Karpas-422 (cell line): ENCODE measurements at regions not wholly inside any gene's neighbourhood (a gene's known extent, or its start where the extent isn't known, plus 50 kb on each side); places are given as distances from the start of the nearest gene placed in this dataset.

Experiments used
- DNase-seq: peaks from one replicate; pipeline ENCODE4 v3.0.0-alpha.2; 2015
- H2AFZ ChIP-seq: fragments of 200-600 bp; sonication (generic); 2 replicates; pipeline ENCODE4 v1.6.1; 2014; ENCODE audit warnings: antibody characterized with exemption, low read length, mixed read lengths
- H3K27ac ChIP-seq: fragments of 200-600 bp; sonication (generic); 2 replicates; pipeline ENCODE4 v1.5.1; 2014; ENCODE audit warnings: mild to moderate bottlenecking, low read length, moderate library complexity
- H3K27me3 ChIP-seq: fragments of 200-600 bp; sonication (generic); 2 replicates; pipeline ENCODE4 v1.6.1; 2014; ENCODE audit warnings: low read length, mixed read lengths
- H3K36me3 ChIP-seq: fragments of 200-600 bp; sonication (generic); 2 replicates; pipeline ENCODE4 v1.6.1; 2014; ENCODE audit warnings: low read length, mixed read lengths; ENCODE audit not compliant: insufficient read depth
- H3K4me1 ChIP-seq: fragments of 200-600 bp; sonication (generic); 2 replicates; pipeline ENCODE4 v1.6.1; 2014; ENCODE audit warnings: mild to moderate bottlenecking, low read length, mixed read lengths
- H3K4me2 ChIP-seq: fragments of 200-600 bp; sonication (generic); 2 replicates; pipeline ENCODE4 v1.6.1; 2014; ENCODE audit warnings: low read length, low read depth, mild to moderate bottlenecking; ENCODE audit not compliant: poor library complexity, severe bottlenecking
- H3K4me3 ChIP-seq: fragments of 200-600 bp; sonication (generic); 2 replicates; pipeline ENCODE4 v1.5.1; 2014; ENCODE audit warnings: mild to moderate bottlenecking, antibody characterized with exemption, low read length, mixed read lengths
- H3K79me2 ChIP-seq: fragments of 200-600 bp; sonication (generic); 2 replicates; pipeline ENCODE4 v1.6.1; 2014; ENCODE audit warnings: mild to moderate bottlenecking, low read length, mixed read lengths
- H3K9ac ChIP-seq: fragments of 200-600 bp; sonication (generic); 2 replicates; pipeline ENCODE4 v1.6.0; 2014; ENCODE audit warnings: low read length
- H3K9me2 ChIP-seq: fragments of 200-600 bp; sonication (generic), shearing (Covaris generic); replicated peaks from 2 replicates; pipeline ENCODE4 v1.6.0; 2014; ENCODE audit warnings: mild to moderate bottlenecking, low read length, moderate library complexity; ENCODE audit not compliant: insufficient read depth
- H3K9me3 ChIP-seq: fragments of 300-700, 200-600 bp; sonication (generic); 2 replicates; pipeline ENCODE4 v1.6.1; 2014; ENCODE audit warnings: low read length, mixed read lengths
- H4K20me1 ChIP-seq: fragments of 200-600 bp; sonication (generic); 2 replicates; pipeline ENCODE4 v1.6.1; 2014; ENCODE audit warnings: mild to moderate bottlenecking, antibody characterized with exemption, low read length, low read depth; ENCODE audit not compliant: insufficient read depth

DNA sequence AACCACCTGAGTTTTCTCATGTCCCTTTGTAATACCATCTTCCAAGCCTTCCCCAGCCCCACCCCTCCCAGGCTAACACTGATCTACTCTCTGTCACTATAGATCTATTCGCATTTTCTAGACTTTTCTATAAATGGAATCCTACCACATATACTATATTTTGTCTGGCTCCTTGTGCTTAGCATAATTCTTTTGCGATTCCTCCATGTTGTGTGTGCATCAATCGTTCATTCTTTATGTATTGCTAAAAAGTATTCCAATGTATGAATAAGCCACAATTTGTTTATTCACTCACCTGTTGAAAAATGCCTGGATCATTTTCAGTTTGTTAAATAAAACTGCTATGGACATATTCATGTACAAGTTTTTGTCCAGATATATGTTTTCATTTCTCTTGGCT is 66.7 kb upstream of the DPT start:
- H3K4me1 ChIP-seq: no peaks in the 10 kb centered on the region
- no peak overlapping the region for H3K4me3 ChIP-seq
- no peaks in the 10 kb centered on the region for H4K20me1 ChIP-seq
- H3K27me3 ChIP-seq: no peaks in the 10 kb centered on the region
- no peaks in the 10 kb centered on the region for H3K9me3 ChIP-seq
- no peak overlapping the region for H3K4me2 ChIP-seq
- no peak for DNase-seq
- H3K79me2 ChIP-seq: no peaks in the 10 kb centered on the region
- no peaks in the 10 kb centered on the region for H3K9me2 ChIP-seq
- H3K9ac ChIP-seq: no peak overlapping the region
- no peak overlapping the region for H3K27ac ChIP-seq
- H3K36me3 ChIP-seq: no peaks in the 10 kb centered on the region
- no peak overlapping the region for H2AFZ ChIP-seq

DNA sequence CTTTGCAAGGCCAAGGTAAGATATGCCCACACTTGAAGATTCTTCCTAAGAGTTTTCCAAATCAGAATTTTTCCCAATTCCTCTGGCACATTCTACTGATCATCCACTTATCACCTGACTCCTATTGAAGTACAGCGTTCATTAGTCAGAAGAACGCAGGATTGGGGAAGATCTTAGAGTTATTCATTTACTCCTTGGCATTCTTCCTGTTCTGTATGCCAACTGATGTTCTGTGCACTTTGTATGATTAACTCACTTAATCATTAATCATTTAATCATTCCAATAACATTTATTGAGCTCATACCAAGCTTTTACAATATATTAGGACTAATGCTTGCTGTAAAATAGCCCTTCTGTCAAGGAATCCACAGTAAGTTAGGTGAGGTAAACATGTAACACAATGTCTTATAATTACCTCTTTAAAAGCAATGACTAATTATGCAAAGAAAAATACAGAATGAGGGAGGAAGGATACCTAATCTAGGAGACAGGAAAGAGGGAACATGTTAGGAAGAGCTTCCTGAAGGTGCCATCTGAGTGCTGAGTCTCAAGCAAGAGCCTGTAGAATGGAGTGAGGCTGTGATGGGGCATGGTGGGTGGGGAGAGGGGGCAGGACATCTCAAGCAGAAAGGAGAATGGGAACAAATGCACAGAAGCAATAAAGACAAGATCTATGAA is 71.1 kb upstream of the DPT start:
- H4K20me1 ChIP-seq: no peaks in the 10 kb centered on the region
- no peak overlapping the region for H3K4me3 ChIP-seq
- no peaks in the 10 kb centered on the region for H3K4me1 ChIP-seq
- DNase-seq: no peak
- H3K9me2 ChIP-seq: no peaks in the 10 kb centered on the region
- no peak overlapping the region for H3K4me2 ChIP-seq
- H3K27me3 ChIP-seq: no peaks in the 10 kb centered on the region
- no peaks in the 10 kb centered on the region for H3K36me3 ChIP-seq
- no peak overlapping the region for H3K27ac ChIP-seq
- no peaks in the 10 kb centered on the region for H3K79me2 ChIP-seq
- no peak overlapping the region for H2AFZ ChIP-seq
- H3K9me3 ChIP-seq: no peaks in the 10 kb centered on the region
- no peak overlapping the region for H3K9ac ChIP-seq

DNA sequence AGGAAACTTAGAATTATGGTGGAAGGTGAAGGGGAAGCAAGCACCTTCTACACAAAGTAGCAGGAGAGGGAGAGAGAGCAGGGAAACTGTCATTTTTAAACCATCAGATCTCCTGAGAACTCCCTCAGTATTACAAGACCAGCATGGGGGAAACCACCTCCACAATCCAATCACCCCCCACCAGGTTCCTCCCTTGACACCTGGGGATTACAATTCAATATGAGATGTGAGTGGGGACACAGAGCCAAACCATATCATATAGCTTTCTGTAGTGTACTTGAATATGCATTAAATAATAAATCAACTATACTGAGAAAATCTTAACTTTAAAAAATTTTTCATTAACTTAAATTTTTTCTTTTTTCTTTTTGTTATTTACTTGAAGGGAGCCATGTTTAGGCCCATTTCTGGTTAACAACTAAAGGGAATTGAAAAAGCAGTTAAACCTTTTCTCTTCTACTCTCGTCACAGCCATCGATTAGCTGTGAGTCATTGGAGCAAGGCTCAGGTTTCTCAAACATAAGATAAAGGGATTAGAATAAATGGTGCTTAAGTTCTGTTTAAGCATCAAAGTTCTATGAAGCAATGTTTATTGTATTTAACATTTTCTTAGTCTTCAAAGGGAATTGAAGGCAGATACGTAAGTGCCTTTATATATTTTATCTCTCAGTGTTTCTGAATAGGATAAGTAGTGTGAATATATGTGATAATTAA is 72.2 kb upstream of the DPT start:
- no peaks in the 10 kb centered on the region for H3K36me3 ChIP-seq

DNA sequence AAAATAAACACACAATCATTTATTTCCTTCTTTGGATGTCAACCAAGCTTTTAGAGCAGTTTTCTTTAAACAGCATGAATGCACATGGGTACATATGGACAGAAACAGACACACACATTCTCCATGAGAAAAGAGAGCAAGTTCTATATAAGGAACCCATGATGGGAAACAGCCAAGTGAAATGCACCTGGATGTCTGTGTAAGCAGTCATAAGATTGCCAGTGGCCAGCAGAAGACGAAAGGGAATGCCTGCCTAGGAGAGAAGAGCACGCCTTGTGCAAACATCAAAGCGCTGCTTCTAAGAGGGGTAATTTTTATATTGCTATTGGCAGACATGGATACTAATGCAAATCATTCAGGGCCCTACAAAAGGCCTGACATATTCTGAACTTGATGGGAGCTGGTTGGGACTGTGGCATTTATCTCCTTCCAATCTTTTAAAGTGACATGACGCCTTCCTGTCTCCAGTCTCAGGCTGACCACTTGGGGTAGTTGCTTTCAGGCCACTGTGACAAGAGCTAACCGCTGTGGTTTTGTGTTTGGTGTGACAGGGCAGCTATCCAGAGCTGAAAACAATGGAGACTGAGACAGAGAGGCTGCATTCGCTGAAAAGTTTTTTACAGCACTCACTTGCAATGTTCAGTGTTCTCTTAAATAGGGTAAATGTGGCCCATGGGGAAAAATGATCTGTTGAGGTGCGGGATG is 75.0 kb upstream of the DPT start:
- Histone ChIP-seq H3K4me1 (no peaks in the 10 kb centered on the region), H3K9me3 (no peaks in the 10 kb centered on the region), H3K27ac (no peak overlapping the region), H3K4me3 (no peak overlapping the region), H3K36me3 (no peaks in the 10 kb centered on the region), H3K9ac (no peak overlapping the region), H2AFZ (no peak overlapping the region), H4K20me1 (no peaks in the 10 kb centered on the region), H3K79me2 (no peaks in the 10 kb centered on the region), H3K27me3 (no peaks in the 10 kb centered on the region), H3K4me2 (no peak overlapping the region), H3K9me2 (no peaks in the 10 kb centered on the region)
- DNase-seq: no peak

More for the DNA sequence above, 72.2 kb upstream of the DPT start:
- H2AFZ ChIP-seq: no peak overlapping the region
- H3K4me3 ChIP-seq: no peak overlapping the region
- no peak overlapping the region for H3K9ac ChIP-seq
- no peaks in the 10 kb centered on the region for H3K9me3 ChIP-seq
- H3K79me2 ChIP-seq: no peaks in the 10 kb centered on the region
- no peak for DNase-seq
- no peak overlapping the region for H3K4me2 ChIP-seq
- no peaks in the 10 kb centered on the region for H3K4me1 ChIP-seq
- H3K27ac ChIP-seq: no peak overlapping the region
- no peaks in the 10 kb centered on the region for H3K27me3 ChIP-seq
- no peaks in the 10 kb centered on the region for H3K9me2 ChIP-seq
- no peaks in the 10 kb centered on the region for H4K20me1 ChIP-seq

DNA sequence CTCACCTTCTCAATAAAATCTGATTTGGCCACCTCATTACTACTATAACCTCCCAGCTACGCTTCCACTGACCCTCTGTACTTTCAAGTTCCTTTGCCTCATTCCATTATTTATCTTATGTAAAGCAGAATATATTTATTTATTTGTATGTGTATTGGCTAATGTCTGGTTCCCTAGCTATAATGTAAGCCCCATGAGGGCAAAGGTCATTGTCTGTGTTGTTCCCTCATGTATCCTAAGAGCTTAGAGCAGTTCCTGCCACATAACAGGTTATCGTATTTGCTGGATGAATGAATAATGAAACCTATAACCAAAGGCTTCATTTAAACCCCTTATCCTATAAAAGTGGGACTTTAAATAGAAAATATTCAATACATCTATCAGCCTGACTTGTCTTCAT is 77.9 kb upstream of the DPT start:
- H3K4me2 ChIP-seq: no peak overlapping the region
- H3K4me3 ChIP-seq: no peak overlapping the region
- no peak overlapping the region for H3K9ac ChIP-seq
- no peaks in the 10 kb centered on the region for H3K4me1 ChIP-seq
- no peaks in the 10 kb centered on the region for H4K20me1 ChIP-seq
- no peaks in the 10 kb centered on the region for H3K79me2 ChIP-seq
- no peak for DNase-seq
- H3K27ac ChIP-seq: no peak overlapping the region
- no peaks in the 10 kb centered on the region for H3K9me3 ChIP-seq
- H3K27me3 ChIP-seq: no peaks in the 10 kb centered on the region
- no peaks in the 10 kb centered on the region for H3K36me3 ChIP-seq
- no peak overlapping the region for H2AFZ ChIP-seq
- H3K9me2 ChIP-seq: no peaks in the 10 kb centered on the region

DNA sequence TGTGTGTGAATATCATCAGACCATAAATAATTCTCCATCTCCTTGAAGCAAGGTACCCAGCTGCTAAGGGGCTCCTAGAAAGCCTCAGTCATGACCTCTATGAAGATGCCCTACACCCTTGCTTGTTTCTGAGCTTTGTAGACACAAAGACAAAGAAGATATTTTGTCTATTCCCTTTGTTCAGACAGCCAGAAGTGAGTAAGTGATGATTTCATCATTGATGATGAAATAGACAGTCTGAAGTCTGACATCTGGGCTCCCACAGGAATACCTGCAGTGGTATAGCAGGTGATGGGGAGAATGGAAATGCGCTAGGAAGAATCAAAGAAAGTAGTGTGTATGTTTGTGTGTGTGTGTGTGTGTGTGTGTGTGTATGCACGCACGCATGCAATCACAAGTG is 82.2 kb upstream of the DPT start:
- H3K27me3 ChIP-seq: no peaks in the 10 kb centered on the region
- no peak overlapping the region for H3K4me3 ChIP-seq
- H3K9me3 ChIP-seq: no peaks in the 10 kb centered on the region
- H3K4me1 ChIP-seq: no peaks in the 10 kb centered on the region
- no peaks in the 10 kb centered on the region for H4K20me1 ChIP-seq
- H2AFZ ChIP-seq: no peak overlapping the region
- H3K36me3 ChIP-seq: no peaks in the 10 kb centered on the region
- no peaks in the 10 kb centered on the region for H3K79me2 ChIP-seq
- H3K27ac ChIP-seq: no peak overlapping the region
- no peak overlapping the region for H3K9ac ChIP-seq
- no peaks in the 10 kb centered on the region for H3K9me2 ChIP-seq
- no peak overlapping the region for H3K4me2 ChIP-seq
- no peak for DNase-seq

DNA sequence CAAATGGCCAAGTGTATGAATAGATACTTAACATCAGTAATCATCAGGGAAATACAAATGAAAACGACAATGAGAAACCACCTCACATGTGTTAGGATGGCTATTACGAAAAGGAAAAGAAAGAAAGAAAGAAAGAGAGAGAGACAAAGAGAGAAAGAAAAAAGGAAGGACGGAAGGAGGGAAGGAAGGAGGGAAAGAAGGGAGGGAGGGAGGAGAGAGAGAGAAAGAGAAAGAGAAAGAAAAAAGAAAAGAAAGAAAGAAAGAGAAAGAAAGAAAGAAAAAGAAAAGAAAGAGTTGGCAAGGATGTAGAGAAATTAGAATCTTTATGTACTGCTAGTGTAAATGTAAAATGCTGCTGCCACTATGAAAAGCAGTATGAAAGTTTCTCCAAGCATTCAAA is 90.7 kb upstream of the DPT start:
- H3K27me3 ChIP-seq: no peaks in the 10 kb centered on the region
- H3K79me2 ChIP-seq: no peaks in the 10 kb centered on the region
- no peaks in the 10 kb centered on the region for H4K20me1 ChIP-seq
- no peak overlapping the region for H3K9ac ChIP-seq
- no peak overlapping the region for H3K4me3 ChIP-seq
- H3K36me3 ChIP-seq: no peaks in the 10 kb centered on the region
- H3K4me1 ChIP-seq: no peaks in the 10 kb centered on the region
- no peak for DNase-seq
- no peak overlapping the region for H2AFZ ChIP-seq
- H3K9me2 ChIP-seq: no peaks in the 10 kb centered on the region
- no peak overlapping the region for H3K4me2 ChIP-seq
- no peaks in the 10 kb centered on the region for H3K9me3 ChIP-seq
- no peak overlapping the region for H3K27ac ChIP-seq

DNA sequence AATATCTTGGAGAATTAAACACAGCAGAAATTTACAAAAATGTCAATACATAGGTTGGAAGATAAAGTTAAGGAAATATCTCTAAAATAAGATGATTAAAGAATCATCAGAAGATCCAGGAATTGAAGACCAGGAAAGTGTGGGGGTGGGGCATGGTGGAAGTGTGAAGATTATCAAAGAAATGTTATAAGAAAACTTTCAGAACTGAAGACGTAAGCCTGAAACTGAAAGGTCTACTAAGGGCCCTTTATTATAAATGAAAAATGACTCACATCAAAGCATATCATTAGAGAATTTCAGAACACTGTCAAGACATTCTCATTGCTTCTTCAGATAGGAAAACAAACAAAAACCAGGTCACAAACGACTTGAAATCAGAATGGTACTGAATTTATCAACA is 92.4 kb upstream of the DPT start:
- Histone ChIP-seq H3K36me3 (no peaks in the 10 kb centered on the region), H3K9me2 (no peaks in the 10 kb centered on the region), H3K4me1 (no peaks in the 10 kb centered on the region), H3K4me2 (no peak overlapping the region), H2AFZ (no peak overlapping the region), H3K9ac (no peak overlapping the region), H3K9me3 (no peaks in the 10 kb centered on the region), H3K27me3 (no peaks in the 10 kb centered on the region), H4K20me1 (no peaks in the 10 kb centered on the region), H3K4me3 (no peak overlapping the region), H3K27ac (no peak overlapping the region), H3K79me2 (no peaks in the 10 kb centered on the region)
- no peak for DNase-seq
